Neural cell (in vitro differentiated cells): ENCODE measurements at regions not wholly inside any gene's neighbourhood (a gene's known extent, or its start where the extent isn't known, plus 50 kb on each side); places are given as distances from the start of the nearest gene placed in this dataset.

Source experiments
- H2AFZ ChIP-seq: fragments of 200-600, 300-800 bp; sonication (generic), shearing (Covaris generic); 2 replicates; pipeline ENCODE4 v1.6.0; 2014; ENCODE audit warnings: low read depth, mild to moderate bottlenecking, antibody characterized with exemption, low read length, moderate library complexity
- H3F3A ChIP-seq: fragments of 200-600 bp; shearing (Covaris generic); 2 replicates; pipeline ENCODE4 v1.6.1; 2016; ENCODE audit warnings: mild to moderate bottlenecking, moderate library complexity, mixed read lengths, antibody characterized with exemption, low read length; ENCODE audit not compliant: insufficient read depth, poor library complexity, severe bottlenecking
- H3K27ac ChIP-seq: fragments of 200-600, 300-800 bp; sonication (generic), shearing (Covaris generic); 2 replicates; pipeline ENCODE4 v1.5.1; 2014; ENCODE audit warnings: mild to moderate bottlenecking, low read length, moderate library complexity
- H3K27me3 ChIP-seq: fragments of 300-800, 200-600 bp; sonication (generic), shearing (Covaris generic); 2 replicates; pipeline ENCODE4 v1.6.0; 2014; ENCODE audit warnings: mild to moderate bottlenecking, low read depth, low read length, moderate library complexity; ENCODE audit not compliant: insufficient read depth
- H3K36me3 ChIP-seq: fragments of 300-800, 200-600 bp; sonication (generic), shearing (Covaris generic); 2 replicates; pipeline ENCODE4 v1.5.1; 2014; ENCODE audit warnings: mild to moderate bottlenecking, antibody characterized with exemption, low read length, moderate library complexity; ENCODE audit not compliant: insufficient read depth
- H3K4me2 ChIP-seq: fragments of 300-800, 200-600 bp; sonication (generic), shearing (Covaris generic); 2 replicates; pipeline ENCODE4 v1.6.0; 2014; ENCODE audit warnings: mild to moderate bottlenecking, low read length
- H3K4me3 ChIP-seq: fragments of 300-800, 200-600 bp; sonication (generic), shearing (Covaris generic); 2 replicates; pipeline ENCODE4 v1.5.1; 2014; ENCODE audit warnings: mild to moderate bottlenecking, low read length, moderate library complexity
- H3K79me2 ChIP-seq: fragments of 200-600 bp; shearing (Covaris generic); replicated peaks from 2 replicates; pipeline ENCODE4 v1.6.0; 2014; ENCODE audit warnings: mild to moderate bottlenecking, low read length, moderate library complexity; ENCODE audit not compliant: insufficient read depth
- H3K9ac ChIP-seq: fragments of 300-800, 200-600 bp; sonication (generic), shearing (Covaris generic); 2 replicates; pipeline ENCODE4 v1.6.1; 2016; ENCODE audit warnings: mild to moderate bottlenecking, low read length, mixed read lengths
- H3K9me2 ChIP-seq: fragments of 200-600 bp; shearing (Covaris generic); 2 replicates; pipeline ENCODE4 v1.6.1; 2016; ENCODE audit warnings: mild to moderate bottlenecking, low read length, mixed read lengths; ENCODE audit not compliant: insufficient read depth
- H3K9me3 ChIP-seq: fragments of 200-600, 300-800 bp; sonication (generic), shearing (Covaris generic); 2 replicates; pipeline ENCODE4 v1.6.1; 2016; ENCODE audit warnings: mild to moderate bottlenecking, mixed run types, low read length, moderate library complexity, mixed read lengths
- H4K20me1 ChIP-seq: fragments of 200-600 bp; shearing (Covaris generic); 2 replicates; pipeline ENCODE4 v1.6.1; 2016; ENCODE audit warnings: mild to moderate bottlenecking, mixed run types; ENCODE audit not compliant: insufficient read depth
- CTCF ChIP-seq: fragments of 450-650 bp; IDR thresholded peaks from 2 replicates; pipeline ENCODE4 v1.5.1; 2014; ENCODE audit warnings: antibody characterized with exemption, mild to moderate bottlenecking, moderate library complexity; ENCODE audit not compliant: poor library complexity, severe bottlenecking
- EP300 ChIP-seq: fragments of 450-650 bp; conservative IDR thresholded peaks from 2 replicates; pipeline ENCODE4 v1.6.1; 2014; ENCODE audit warnings: antibody characterized with exemption, mild to moderate bottlenecking, moderate library complexity; ENCODE audit not compliant: poor library complexity, severe bottlenecking
- EZH2 ChIP-seq: fragments of 200-600, 300-800 bp; shearing (Covaris generic), sonication (generic); IDR thresholded peaks from 2 replicates; pipeline ENCODE4 v1.6.1; 2014; ENCODE audit warnings: antibody characterized with exemption, low read length, borderline replicate concordance, mild to moderate bottlenecking; ENCODE audit not compliant: insufficient read depth, poor library complexity, severe bottlenecking
- MXI1 ChIP-seq: fragments of 450-650 bp; conservative IDR thresholded peaks from 2 replicates; pipeline ENCODE4 v1.6.1; 2014; ENCODE audit warnings: antibody characterized with exemption, mild to moderate bottlenecking; ENCODE audit not compliant: poor library complexity, severe bottlenecking
- POLR2AphosphoS5 ChIP-seq: IDR thresholded peaks from 2 replicates; pipeline ENCODE4 v1.6.1; 2012
- RAD21 ChIP-seq: fragments of 450-650 bp; conservative IDR thresholded peaks from 2 replicates; pipeline ENCODE4 v1.6.1; 2014; ENCODE audit warnings: antibody characterized with exemption, mild to moderate bottlenecking, moderate library complexity
- REST ChIP-seq: IDR thresholded peaks from 2 replicates; pipeline ENCODE4 v1.6.1; 2012; ENCODE audit warnings: borderline replicate concordance
- SMC3 ChIP-seq: fragments of 450-650 bp; conservative IDR thresholded peaks from 2 replicates; pipeline ENCODE4 v1.6.1; 2014; ENCODE audit warnings: antibody characterized with exemption, mild to moderate bottlenecking, moderate library complexity; ENCODE audit not compliant: poor library complexity
- TAF1 ChIP-seq: IDR thresholded peaks from 2 replicates; pipeline ENCODE4 v1.6.1; 2012; ENCODE audit warnings: low read depth

DNA sequence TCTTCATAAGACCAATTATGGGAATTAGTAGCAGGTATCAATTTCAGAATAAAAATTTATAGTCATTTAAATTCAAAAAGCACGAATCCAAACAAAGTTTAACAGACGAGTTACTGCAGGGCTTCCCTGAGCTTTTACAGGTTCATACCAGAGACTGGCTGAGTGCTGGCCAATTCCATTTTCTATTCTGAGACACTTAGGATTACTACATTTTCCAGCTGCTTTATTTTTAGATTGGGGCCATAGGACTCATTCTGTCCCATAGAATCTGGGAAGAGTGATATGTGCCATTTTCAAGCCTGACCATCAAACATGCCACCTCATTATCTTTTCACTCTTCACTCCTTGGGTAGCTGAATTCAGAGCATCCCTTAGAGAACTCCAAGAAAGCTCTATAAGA, 410.7 kb downstream of the DNAH5 start (continued):
- no peak for TF ChIP-seq REST

DNA sequence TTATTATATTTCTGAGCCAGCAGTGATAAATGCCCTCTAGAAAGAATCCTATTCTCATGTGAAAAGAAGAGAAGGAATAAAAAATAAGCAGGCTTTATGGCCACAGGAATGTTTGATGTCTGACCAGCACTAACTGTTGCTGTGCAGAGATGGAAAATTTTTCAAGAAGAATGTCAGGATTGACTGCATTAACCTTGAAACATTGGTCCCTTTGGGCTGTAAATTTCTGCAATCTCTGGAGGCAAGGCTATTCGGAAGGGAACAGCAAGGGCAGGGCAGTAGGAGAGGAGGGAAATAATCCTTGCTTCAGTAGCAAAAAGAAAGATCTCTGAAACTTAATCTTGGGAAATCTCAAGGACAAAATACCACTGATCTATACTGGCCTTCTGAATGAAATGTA, 415.2 kb downstream of the DNAH5 start:
- TF ChIP-seq EZH2: no peak
- no peak for TF ChIP-seq CTCF
- no peak for TF ChIP-seq REST
- no peak for TF ChIP-seq RAD21
- TF ChIP-seq POLR2AphosphoS5: no peak
- TF ChIP-seq EP300: no peak
- no peak for TF ChIP-seq TAF1
- no peak for TF ChIP-seq MXI1
- TF ChIP-seq SMC3: no peak
- Histone ChIP-seq H3K4me3 (no peak overlapping the region), H3K9me2 (no peaks in the 10 kb centered on the region), H3K27ac (no peak overlapping the region), H3K4me2 (no peak overlapping the region), H3K27me3 (no peaks in the 10 kb centered on the region), H3K9ac (no peak overlapping the region), H2AFZ (no peak overlapping the region), H3K36me3 (no peaks in the 10 kb centered on the region), H3F3A (no peaks in the 10 kb centered on the region), H3K9me3 (no peaks in the 10 kb centered on the region), H4K20me1 (no peaks in the 10 kb centered on the region), H3K79me2 (no peaks in the 10 kb centered on the region)
